IMR-90 (cell line): ENCODE measurements at regions not wholly inside any gene's neighbourhood (a gene's known extent, or its start where the extent isn't known, plus 50 kb on each side); places are given as distances from the start of the nearest gene placed in this dataset.

ENCODE experiments used
- ATAC-seq: fragments of 200-7000 bp; cut with Tn5 transposase; 2 replicates; pipeline ENCODE4 v1.9.1; 2020; ENCODE audit warnings: low read depth, mild to moderate bottlenecking, moderate library complexity
- BruUV-seq: library from RNA; stranded (reverse); fragments of 400-500 nt; replicated peaks from 2 replicates; lab custom pipeline; 2021; lab: Mats Ljungman, UMichigan
- CTCF ChIA-PET: fragments of 300-600 bp; formaldehyde crosslinking; extraction: SDS; loops from one replicate; lab custom pipeline; 2021; ENCODE audit warnings: antibody characterized with exemption; lab: Yijun Ruan, JAX
- POLR2A ChIA-PET: fragments of 300-600 bp; sonication (Branson Sonifier 250); formaldehyde crosslinking; loops from one replicate; lab custom pipeline; 2022; ENCODE audit warnings: antibody characterized with exemption; ENCODE audit not compliant: unreplicated experiment; lab: Charles Lee
- DNase-seq: peaks from one replicate; pipeline ENCODE4 v3.0.0; 2013
- H2AFZ ChIP-seq: replicated peaks from 2 replicates; pipeline ENCODE3; 2013; ENCODE audit warnings: low read length, mild to moderate bottlenecking; ENCODE audit not compliant: poor library complexity
- H2AK5ac ChIP-seq: 2 replicates; pipeline ENCODE4 v1.6.1; 2013; ENCODE audit warnings: low read depth, low read length, inconsistent platforms
- H2AK9ac ChIP-seq: replicated peaks from 2 replicates; pipeline ENCODE3; 2013; ENCODE audit warnings: mild to moderate bottlenecking, low read depth, low read length, moderate library complexity; ENCODE audit not compliant: poor library complexity
- H2BK120ac ChIP-seq: 2 replicates; pipeline ENCODE4 v1.6.1; 2013; ENCODE audit warnings: low read depth, low read length, inconsistent platforms
- H2BK15ac ChIP-seq: 3 replicates; pipeline ENCODE4 v1.6.1; 2013; ENCODE audit warnings: low read depth, low read length, inconsistent platforms
- H2BK20ac ChIP-seq: 2 replicates; pipeline ENCODE4 v1.6.1; 2013; ENCODE audit warnings: low read depth, mild to moderate bottlenecking, inconsistent platforms, low read length, moderate library complexity
- H2BK5ac ChIP-seq: 2 replicates; pipeline ENCODE4 v1.6.1; 2013; ENCODE audit warnings: mild to moderate bottlenecking, low read depth, low read length, inconsistent platforms; ENCODE audit not compliant: poor library complexity, severe bottlenecking
- H3K14ac ChIP-seq: replicated peaks from 2 replicates; pipeline ENCODE4 v1.6.1; 2013; ENCODE audit warnings: low read depth, low read length, inconsistent platforms
- H3K18ac ChIP-seq: 2 replicates; pipeline ENCODE4 v1.6.1; 2013; ENCODE audit warnings: low read depth, low read length, control low read depth
- H3K23ac ChIP-seq: 2 replicates; pipeline ENCODE4 v1.6.1; 2013; ENCODE audit warnings: low read depth, low read length, inconsistent platforms
- H3K27ac ChIP-seq: 2 replicates; pipeline ENCODE4 v1.5.1; 2013; ENCODE audit warnings: mild to moderate bottlenecking, control low read depth, low read length; ENCODE audit not compliant: insufficient read depth
- H3K27me3 ChIP-seq: 2 replicates; pipeline ENCODE4 v1.6.1; 2013; ENCODE audit warnings: low read length; ENCODE audit not compliant: control insufficient read depth, insufficient read depth
- H3K36me3 ChIP-seq: 2 replicates; pipeline ENCODE4 v1.6.1; 2013; ENCODE audit warnings: low read length, mixed read lengths; ENCODE audit not compliant: control insufficient read depth, insufficient read depth
- H3K4ac ChIP-seq: 2 replicates; pipeline ENCODE4 v1.6.1; 2013; ENCODE audit warnings: low read depth, low read length, inconsistent platforms
- H3K4me1 ChIP-seq: 2 replicates; pipeline ENCODE4 v1.6.1; 2013; ENCODE audit warnings: low read length, mixed read lengths; ENCODE audit not compliant: control insufficient read depth, insufficient read depth
- H3K4me2 ChIP-seq: 2 replicates; pipeline ENCODE4 v1.6.1; 2013; ENCODE audit warnings: low read depth, mild to moderate bottlenecking, control low read depth, low read length, moderate library complexity
- H3K4me3 ChIP-seq: 2 replicates; pipeline ENCODE4 v1.5.1; 2013; ENCODE audit warnings: low read depth, mild to moderate bottlenecking, control low read depth, low read length, moderate library complexity; ENCODE audit not compliant: insufficient read depth
- H3K56ac ChIP-seq: 2 replicates; pipeline ENCODE4 v1.6.1; 2013; ENCODE audit warnings: low read length, inconsistent platforms; ENCODE audit not compliant: insufficient read depth; ENCODE audit errors: extremely low read depth
- H3K79me1 ChIP-seq, 2 experiments: 2 replicates each; pipeline ENCODE4 v1.6.1; 2013; ENCODE audit warnings: low read length in 2 of 2, inconsistent platforms in 1 of 2, low read depth in 1 of 2
- H3K9ac ChIP-seq: 2 replicates; pipeline ENCODE4 v1.6.1; 2013; ENCODE audit warnings: low read depth, low read length, control low read depth
- H3K9me1 ChIP-seq: 2 replicates; pipeline ENCODE4 v1.6.1; 2013; ENCODE audit warnings: low read length, inconsistent platforms; ENCODE audit not compliant: insufficient read depth
- H3K9me3 ChIP-seq: 2 replicates; pipeline ENCODE4 v1.6.1; 2013; ENCODE audit warnings: low read length; ENCODE audit not compliant: control insufficient read depth, insufficient read depth
- H4K20me1 ChIP-seq: 2 replicates; pipeline ENCODE4 v1.6.1; 2013; ENCODE audit warnings: low read length, inconsistent platforms; ENCODE audit not compliant: insufficient read depth
- H4K5ac ChIP-seq: 2 replicates; pipeline ENCODE4 v1.6.1; 2013; ENCODE audit warnings: mild to moderate bottlenecking, low read depth, low read length, control low read depth
- H4K8ac ChIP-seq, 2 experiments: 2 replicates each; pipeline ENCODE4 v1.6.1; 2013; ENCODE audit warnings: low read depth in 2 of 2, low read length in 2 of 2, control low read depth in 1 of 2, inconsistent platforms in 1 of 2
- H4K91ac ChIP-seq: 2 replicates; pipeline ENCODE4 v1.6.1; 2013; ENCODE audit warnings: low read depth, low read length, inconsistent platforms; ENCODE audit not compliant: insufficient read depth
- CEBPB ChIP-seq: IDR thresholded peaks from 2 replicates; pipeline ENCODE4 v1.6.1; 2012; ENCODE audit warnings: low read depth, low read length, improper control_type of control experiment
- CHD1 ChIP-seq: IDR thresholded peaks from 2 replicates; pipeline ENCODE4 v1.6.1; 2012; ENCODE audit warnings: low read depth, low read length, improper control_type of control experiment
- FOS ChIP-seq: fragments of 150-350 bp; IDR thresholded peaks from 2 replicates; pipeline ENCODE4 v1.6.1; 2016; ENCODE audit warnings: low read depth, low read length
- MAZ ChIP-seq: IDR thresholded peaks from 2 replicates; pipeline ENCODE4 v1.6.1; 2012; ENCODE audit warnings: low read depth, mild to moderate bottlenecking, low read length, improper control_type of control experiment, moderate library complexity, borderline replicate concordance
- MXI1 ChIP-seq: IDR thresholded peaks from 2 replicates; pipeline ENCODE4 v1.6.1; 2012; ENCODE audit warnings: low read depth, mild to moderate bottlenecking, low read length, moderate library complexity, borderline replicate concordance
- POLR2A ChIP-seq: IDR thresholded peaks from 2 replicates; pipeline ENCODE4 v1.6.1; 2012; ENCODE audit warnings: mild to moderate bottlenecking, low read depth, low read length
- RAD21 ChIP-seq: IDR thresholded peaks from 2 replicates; pipeline ENCODE4 v1.6.1; 2012; ENCODE audit warnings: low read length, improper control_type of control experiment
- RCOR1 ChIP-seq: IDR thresholded peaks from 2 replicates; pipeline ENCODE4 v1.6.1; 2012; ENCODE audit warnings: mild to moderate bottlenecking, low read length, improper control_type of control experiment; ENCODE audit not compliant: insufficient replicate concordance
- SMC3 ChIP-seq: fragments of 150-350 bp; IDR thresholded peaks from 2 replicates; pipeline ENCODE4 v1.6.1; 2016; ENCODE audit warnings: low read depth, mild to moderate bottlenecking, antibody characterized with exemption, low read length, moderate library complexity
- WGBS, 2 experiments: methylation state at CpG; one replicate each; pipeline versions ENCODE4 v1.1.5 to v1.1.7; 2013; ENCODE audit warnings: missing lambda C conversion rate in 2 of 2; ENCODE audit not compliant: insufficient read length in 1 of 2; ENCODE audit errors: extremely low coverage in 2 of 2; 5-methylcytosine and 5-hydroxymethylcytosine counted together
- dilution Hi-C: fragments of 300-500 bp; cut with HindIII; formaldehyde crosslinking; loops from one replicate; pipeline ENCODE4 v1.14.3; 2018; ENCODE audit warnings: low sequenced_read_pairs; ENCODE audit not compliant: unreplicated experiment
- in situ Hi-C: fragments of 300-500 bp; cut with MboI; formaldehyde crosslinking; loops from 3 replicates; pipeline ENCODE4 v1.14.3; 2019; ENCODE audit warnings: low sequenced_read_pairs, inconsistent platforms, mixed read lengths
- intact Hi-C: fragments of 100-400 bp; cut with micrococcal nuclease; formaldehyde crosslinking; loops from 2 replicates; pipeline ENCODE4 v1.10.0; 2022
- TF ChIP-seq, protein P1 (sequence below): conservative IDR thresholded peaks from 2 replicates; pipeline ENCODE4 v1.5.1; 2012; ENCODE audit warnings: mild to moderate bottlenecking, low read depth, low read length, improper control_type of control experiment

DNA sequence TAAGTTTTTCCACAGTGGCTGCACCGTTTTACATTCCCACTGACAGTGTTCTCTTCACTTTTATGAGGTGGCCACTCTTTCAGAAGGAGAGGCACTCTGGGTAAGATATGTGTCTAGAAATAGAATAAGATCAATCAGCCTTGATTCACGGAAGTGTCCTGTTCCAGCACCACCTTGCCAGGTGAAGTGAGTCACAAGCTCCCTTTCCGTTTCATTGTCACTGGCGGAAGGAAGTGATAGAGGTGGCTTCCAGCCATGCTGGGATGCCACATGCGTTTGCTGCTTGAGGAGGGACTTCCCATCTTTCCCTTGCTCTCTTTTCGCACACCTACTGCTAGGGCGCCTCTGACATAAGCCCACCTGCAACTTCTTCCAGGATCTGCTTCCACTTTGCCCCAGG is 217.1 kb downstream of the PIK3R1 start (continued):
- TF ChIP-seq, protein P1, sequence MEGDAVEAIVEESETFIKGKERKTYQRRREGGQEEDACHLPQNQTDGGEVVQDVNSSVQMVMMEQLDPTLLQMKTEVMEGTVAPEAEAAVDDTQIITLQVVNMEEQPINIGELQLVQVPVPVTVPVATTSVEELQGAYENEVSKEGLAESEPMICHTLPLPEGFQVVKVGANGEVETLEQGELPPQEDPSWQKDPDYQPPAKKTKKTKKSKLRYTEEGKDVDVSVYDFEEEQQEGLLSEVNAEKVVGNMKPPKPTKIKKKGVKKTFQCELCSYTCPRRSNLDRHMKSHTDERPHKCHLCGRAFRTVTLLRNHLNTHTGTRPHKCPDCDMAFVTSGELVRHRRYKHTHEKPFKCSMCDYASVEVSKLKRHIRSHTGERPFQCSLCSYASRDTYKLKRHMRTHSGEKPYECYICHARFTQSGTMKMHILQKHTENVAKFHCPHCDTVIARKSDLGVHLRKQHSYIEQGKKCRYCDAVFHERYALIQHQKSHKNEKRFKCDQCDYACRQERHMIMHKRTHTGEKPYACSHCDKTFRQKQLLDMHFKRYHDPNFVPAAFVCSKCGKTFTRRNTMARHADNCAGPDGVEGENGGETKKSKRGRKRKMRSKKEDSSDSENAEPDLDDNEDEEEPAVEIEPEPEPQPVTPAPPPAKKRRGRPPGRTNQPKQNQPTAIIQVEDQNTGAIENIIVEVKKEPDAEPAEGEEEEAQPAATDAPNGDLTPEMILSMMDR: no peak

DNA sequence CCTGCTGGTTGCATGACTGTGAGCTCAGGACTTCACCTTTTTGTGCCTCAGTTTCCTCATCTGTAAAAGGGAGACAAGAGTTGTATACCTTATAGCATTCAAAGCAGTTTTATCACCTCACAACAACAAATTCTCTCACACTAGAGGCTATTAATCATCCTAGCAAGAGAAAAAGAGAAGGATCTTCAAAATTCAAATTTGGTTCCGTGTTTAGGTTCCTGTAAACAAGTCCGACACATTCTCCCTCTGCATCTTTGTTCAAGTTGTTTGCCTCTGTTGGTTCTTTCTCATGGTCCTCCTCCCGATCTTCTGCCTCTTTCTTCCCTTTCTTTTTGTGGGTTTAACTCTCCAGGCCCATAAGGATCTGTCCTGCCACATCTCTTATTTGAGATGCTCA is 218.0 kb downstream of the PIK3R1 start:
- POLR2A ChIA-PET: no interaction called here
- Histone ChIP-seq H2AK9ac (no peak overlapping the region), H3K4me2 (no peak overlapping the region), H3K18ac (peak overlapping the region; percentile 57; the same call in 1 of the 2 replicates), H2BK120ac (peak overlapping the region; percentile 99), H3K4me3 (no peak overlapping the region), H3K56ac (peak overlapping the region; percentile 48; the same call in 1 of the 2 replicates), H2BK5ac (peak overlapping the region; percentile 98), H3K9me1 (peaks cover 12% of the 10 kb centered on the region), H4K8ac (peak overlapping the region; percentile 14 to 68; a peak in 3 of 4 replicates), H3K79me1 (no peaks in the 10 kb centered on the region), H3K27ac (peak overlapping the region; percentile 1; the same call in 1 of the 2 replicates), H3K27me3 (no peaks in the 10 kb centered on the region), H3K14ac (peak overlapping the region; percentile 70), H2AK5ac (peak overlapping the region; percentile 85; the same call in 1 of the 2 replicates), H3K36me3 (no peaks in the 10 kb centered on the region), H3K9me3 (no peaks in the 10 kb centered on the region), H4K91ac (peak overlapping the region; percentile 83), H3K4ac (peak overlapping the region; percentile 85), H3K23ac (peak overlapping the region; percentile 67; the same call in 1 of the 2 replicates), H4K5ac (peak overlapping the region; percentile 77; the same call in 1 of the 2 replicates), H3K4me1 (peaks cover 7% of the 10 kb centered on the region; the same call in 1 of the 2 replicates), H2AFZ (peak overlapping the region; percentile 88), H3K9ac (no peak overlapping the region), H4K20me1 (no peaks in the 10 kb centered on the region), H2BK20ac (peak overlapping the region; percentile 92), H2BK15ac (peak overlapping the region; percentile 82; the same call in 2 of the 3 replicates)
- DNase-seq (no peak), ATAC-seq (no peak)
- CTCF ChIA-PET: interaction anchor here (1.1 kb wide), 1 partner anchor 9 kb away, joined by 3 read pairs; no protein-coding TSS in a partner anchor
- WGBS, 2 experiments: 94% methylated on average over 2 of the region's 3 CpGs; no CpG with 5 or more reads in 1 of the 2 experiments
- intact Hi-C loops: no loop called here
- no TSS peak for BruUV-seq
- no peak for TF ChIP-seq CEBPB
- TF ChIP-seq SMC3: no peak
- no peak for TF ChIP-seq CHD1
- TF ChIP-seq MXI1: no peak
- TF ChIP-seq FOS: no peak
- no peak for TF ChIP-seq RCOR1
- no peak for TF ChIP-seq MAZ
- no peak for TF ChIP-seq RAD21
- TF ChIP-seq POLR2A: no peak
- in situ Hi-C loops: no loop called here
- dilution Hi-C loops: no loop called here
